ENCODE measurements at regions not wholly inside any gene's neighbourhood (a gene's known extent, or its start where the extent isn't known, plus 50 kb on each side); places are given as distances from the start of the nearest gene placed in this dataset.

- TF ChIP-seq CTCF (IDR thresholded peaks at IDR 0.05; ENCODE audit: insufficient read depth, missing control alignments) = no peak
- DNase-seq (ENCODE audit: insufficient read length, low spot score) (no peak), FAIRE-seq (no peak)
Observed at GRCh38 chr6:164101859-164102258, 687.3 kb downstream of the QKI start.

- TF ChIP-seq CTCF (IDR thresholded peaks at IDR 0.05; ENCODE audit: insufficient read depth, missing control alignments) = no peak
- FAIRE-seq = no peak
- no peak for DNase-seq (ENCODE audit: insufficient read length, low spot score)
Observed at GRCh38 chr6:164099269-164099865, 684.8 kb downstream of the QKI start.

- DNase-seq (ENCODE audit: insufficient read length, low spot score) (no peak), FAIRE-seq (no peak)
- no peak for TF ChIP-seq CTCF (IDR thresholded peaks at IDR 0.05; ENCODE audit: insufficient read depth, missing control alignments)
Observed at GRCh38 chr6:164098857-164099267, 684.3 kb downstream of the QKI start.

DNA sequence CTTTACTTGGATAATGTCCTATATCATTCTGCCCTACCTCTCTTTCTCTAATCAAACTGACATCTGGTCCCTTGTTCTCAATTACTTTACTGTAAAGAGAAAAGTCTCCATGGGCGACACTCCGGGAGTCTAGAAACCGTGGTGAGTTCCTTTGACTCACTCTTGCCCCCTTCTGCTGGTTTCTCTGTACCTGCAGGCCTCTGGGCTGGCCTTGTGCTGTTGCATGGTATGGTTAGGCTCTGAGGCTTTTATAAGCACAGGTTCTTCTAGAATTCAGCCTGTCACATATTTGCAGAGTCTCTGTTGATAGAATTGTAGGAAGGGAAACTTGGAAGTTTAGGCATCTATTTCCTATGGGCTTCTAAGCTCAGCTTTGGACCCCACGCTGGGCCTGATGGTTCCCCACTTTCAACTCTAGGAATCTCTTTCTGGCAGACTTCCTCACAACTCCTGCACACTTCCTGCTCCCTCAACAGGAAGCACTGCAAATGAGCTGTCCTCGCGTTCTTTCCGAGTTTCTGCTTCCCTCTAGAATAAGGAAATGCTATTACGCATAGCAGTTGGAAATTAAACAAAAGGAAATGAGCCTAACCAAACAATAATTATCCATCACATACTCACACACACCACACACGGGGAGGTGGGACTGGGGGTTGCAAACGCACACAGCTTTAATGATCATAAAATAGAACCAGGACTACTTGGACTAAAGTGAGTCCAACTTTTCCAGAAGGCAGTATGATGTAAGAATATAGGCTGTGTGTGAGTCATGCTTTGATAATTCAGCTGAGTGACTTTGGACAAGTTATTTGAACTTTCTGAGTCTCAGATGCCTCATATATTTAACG lies 683.3 kb downstream of the QKI start:
- no peak for TF ChIP-seq CTCF (IDR thresholded peaks at IDR 0.05; ENCODE audit: insufficient read depth, missing control alignments)
- FAIRE-seq (no peak), DNase-seq (ENCODE audit: insufficient read length, low spot score) (no peak)

GRCh38 chr6:164097056-164097455 lies 682.5 kb downstream of the QKI start:
- TF ChIP-seq CTCF (IDR thresholded peaks at IDR 0.05; ENCODE audit: insufficient read depth, missing control alignments) = no peak
- FAIRE-seq (no peak), DNase-seq (ENCODE audit: insufficient read length, low spot score) (no peak)

DNA sequence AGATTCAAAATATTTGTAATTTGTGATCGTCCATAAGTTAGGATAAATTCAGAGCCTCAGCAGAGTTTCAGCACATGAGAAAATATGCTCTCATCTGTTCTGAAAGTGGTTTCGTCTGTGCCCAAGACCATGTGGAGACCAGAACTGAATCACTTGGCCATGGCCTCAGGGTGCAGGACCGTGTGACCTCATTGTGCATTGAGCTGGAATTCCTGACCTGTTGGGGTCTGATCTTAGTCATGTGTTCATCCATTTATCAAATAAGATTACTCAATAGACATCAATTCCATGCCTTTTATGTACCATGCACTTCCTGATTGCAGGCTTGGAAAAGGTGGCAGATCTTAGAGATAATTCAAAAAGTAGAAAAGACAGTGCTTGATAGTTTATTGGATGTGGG lies 680.5 kb downstream of the QKI start:
- TF ChIP-seq CTCF (IDR thresholded peaks at IDR 0.05; ENCODE audit: insufficient read depth, missing control alignments) = no peak
- DNase-seq (ENCODE audit: insufficient read length, low spot score) (no peak), FAIRE-seq (no peak)

DNA sequence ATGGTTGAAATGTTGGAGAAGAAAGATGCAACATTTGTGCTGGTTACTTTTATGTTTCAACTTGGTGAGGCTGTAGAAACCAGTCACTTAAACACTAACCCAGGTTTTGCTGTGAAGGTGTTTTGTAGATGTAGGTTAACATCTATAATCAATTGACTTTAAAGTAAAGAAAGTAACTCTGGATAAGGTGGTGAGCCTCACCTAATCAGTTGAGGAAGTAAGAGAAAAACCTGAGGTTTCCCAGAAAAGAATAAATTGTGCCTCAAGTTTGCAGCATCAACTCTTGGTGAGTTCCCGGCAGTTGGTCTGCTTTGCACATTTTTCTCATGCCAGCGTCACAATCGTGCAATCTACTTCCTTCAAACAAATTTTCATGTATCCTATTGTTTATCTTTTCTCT lies 673.4 kb downstream of the QKI start:
- TF ChIP-seq CTCF (IDR thresholded peaks at IDR 0.05; ENCODE audit: insufficient read depth, missing control alignments) = no peak
- DNase-seq (ENCODE audit: insufficient read length, low spot score) = no peak
- FAIRE-seq = no peak
